ENCODE measurements at regions not wholly inside any gene's neighbourhood (a gene's known extent, or its start where the extent isn't known, plus 50 kb on each side); places are given as distances from the start of the nearest gene placed in this dataset.

GRCh38 chr15:53462651-53463050 is 296.8 kb downstream of the WDR72 start:
- peak; percentile 45 for DNase-seq

GRCh38 chr15:53461677-53462076 is 297.8 kb downstream of the WDR72 start:
- no peak for DNase-seq

GRCh38 chr15:53458736-53459135 is 300.7 kb downstream of the WDR72 start:
- DNase-seq: peak; percentile 73

- peak; percentile 95 for DNase-seq
Observed at GRCh38 chr15:53457479-53457878, 302.0 kb downstream of the WDR72 start.

DNA sequence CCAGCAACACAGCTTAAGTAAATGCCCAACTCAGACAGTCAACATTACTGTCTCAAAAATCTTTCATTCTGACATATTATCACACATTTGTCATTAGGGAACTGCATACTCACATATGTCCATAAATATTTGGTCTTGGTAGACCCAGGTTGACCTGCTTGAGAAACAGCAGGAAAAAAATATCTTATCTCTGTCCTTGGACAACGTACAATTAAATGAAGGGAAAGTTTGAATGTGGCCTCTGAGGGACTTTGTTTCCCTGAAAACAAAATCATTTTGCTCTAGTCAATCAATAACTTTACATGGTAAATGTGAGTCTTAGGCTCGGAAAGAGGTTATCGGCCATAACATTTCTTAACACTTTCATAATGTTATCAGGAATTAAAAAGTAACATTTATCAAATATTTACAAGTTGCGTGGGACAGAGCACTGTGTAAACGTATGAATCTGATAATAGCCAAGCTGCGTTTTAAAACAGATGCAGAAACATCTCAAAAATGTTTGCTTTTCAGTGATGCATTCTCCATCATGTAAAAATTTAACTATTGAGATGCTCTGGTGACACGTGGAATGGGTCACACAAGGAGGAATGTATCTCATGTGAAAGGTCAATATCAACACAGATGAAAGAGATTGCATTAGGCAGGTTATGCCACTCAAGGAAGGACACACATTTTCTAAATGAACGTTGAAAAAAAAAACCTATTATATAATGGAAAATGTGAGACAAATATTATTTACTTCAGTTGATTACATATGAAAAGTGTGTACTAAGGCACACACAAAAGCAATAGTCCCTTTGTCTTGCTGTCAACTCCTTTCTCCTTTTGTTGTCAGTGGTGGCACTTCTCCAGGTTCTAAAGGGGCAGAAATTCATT is 304.4 kb downstream of the WDR72 start:
- DNase-seq: peak; percentile 54

DNA sequence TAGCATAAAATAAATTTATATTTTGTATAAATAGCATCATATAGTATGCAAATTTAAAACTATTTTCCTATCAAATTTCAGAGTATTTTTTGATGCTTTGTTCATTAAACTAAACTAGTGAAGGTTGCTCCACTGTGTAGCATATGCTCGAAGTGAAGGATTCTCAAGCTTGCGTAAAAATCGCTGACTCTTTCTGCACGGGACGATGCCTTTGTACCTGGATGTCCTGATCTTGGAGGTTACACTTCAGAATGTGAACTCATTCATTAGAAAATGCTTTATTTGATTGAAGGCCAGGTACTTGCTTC is 305.0 kb downstream of the WDR72 start:
- no peak for DNase-seq

DNA sequence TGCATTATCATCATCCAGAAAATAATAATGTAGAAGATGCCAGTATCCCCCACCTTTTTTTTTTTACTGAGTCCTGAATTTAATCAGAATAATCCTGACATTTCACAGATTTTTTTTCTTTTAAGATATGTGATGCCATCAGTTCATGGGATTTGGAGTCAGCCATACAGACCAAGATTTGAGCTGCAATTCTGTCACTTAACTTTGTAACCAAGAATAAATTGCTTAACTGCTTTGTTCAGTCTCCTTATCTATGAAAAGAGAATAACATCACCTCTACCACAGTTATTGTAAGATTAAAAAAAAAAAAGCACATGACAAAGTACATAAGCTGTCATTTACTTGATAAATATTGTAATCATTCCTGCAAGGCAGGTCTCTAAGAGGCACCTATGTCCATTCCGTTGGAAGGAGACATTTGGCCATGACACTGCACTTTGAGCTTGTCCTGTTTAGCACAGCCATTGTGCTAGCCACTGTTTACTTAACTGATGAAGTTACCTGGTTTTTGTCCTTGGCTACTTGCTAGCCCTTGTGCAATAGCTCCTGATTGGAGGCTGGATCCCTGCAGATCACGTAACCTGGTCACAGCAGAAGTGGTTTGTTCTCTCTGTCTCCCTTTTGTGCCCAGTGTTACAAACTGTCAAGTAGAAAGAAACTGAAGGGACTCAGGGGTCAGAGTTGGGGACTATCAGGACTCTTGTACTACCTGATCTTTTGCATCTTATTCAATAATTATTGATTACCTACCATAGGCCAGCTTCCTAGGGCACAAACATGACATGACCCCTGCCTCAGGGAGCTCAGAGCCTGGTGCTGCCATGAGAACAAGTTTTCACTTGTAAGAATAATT is 306.0 kb downstream of the WDR72 start:
- DNase-seq: peak; percentile 78

- DNase-seq: peak; percentile 99
Observed at GRCh38 chr15:53448232-53449015, 311.0 kb downstream of the WDR72 start.

DNA sequence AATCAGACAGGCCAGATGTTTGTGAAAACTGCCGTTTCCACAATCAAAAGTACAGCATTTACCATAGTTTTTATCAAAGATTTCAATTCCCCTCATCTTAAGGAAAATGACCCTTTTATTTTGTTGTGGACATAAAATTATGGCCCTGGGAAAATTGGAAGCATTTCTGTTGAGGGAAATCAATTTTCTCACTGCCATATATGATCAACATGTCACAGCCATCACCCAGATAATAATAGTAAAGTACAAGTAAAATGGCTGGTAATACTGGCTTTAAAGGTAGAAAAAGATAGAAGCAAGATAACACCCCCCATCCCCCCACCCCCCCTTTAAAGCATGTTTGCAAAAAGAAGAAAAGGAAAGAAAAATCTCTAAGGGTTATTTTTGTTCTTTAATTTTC is 311.7 kb downstream of the WDR72 start:
- DNase-seq: no peak

- peak; percentile 90 for DNase-seq
Observed at GRCh38 chr15:53447053-53447574, 312.3 kb downstream of the WDR72 start.

GRCh38 chr15:53446376-53446775 is 313.1 kb downstream of the WDR72 start:
- peak; percentile 83 for DNase-seq

GRCh38 chr15:53445531-53445930 is 313.9 kb downstream of the WDR72 start:
- no peak for DNase-seq

DNA sequence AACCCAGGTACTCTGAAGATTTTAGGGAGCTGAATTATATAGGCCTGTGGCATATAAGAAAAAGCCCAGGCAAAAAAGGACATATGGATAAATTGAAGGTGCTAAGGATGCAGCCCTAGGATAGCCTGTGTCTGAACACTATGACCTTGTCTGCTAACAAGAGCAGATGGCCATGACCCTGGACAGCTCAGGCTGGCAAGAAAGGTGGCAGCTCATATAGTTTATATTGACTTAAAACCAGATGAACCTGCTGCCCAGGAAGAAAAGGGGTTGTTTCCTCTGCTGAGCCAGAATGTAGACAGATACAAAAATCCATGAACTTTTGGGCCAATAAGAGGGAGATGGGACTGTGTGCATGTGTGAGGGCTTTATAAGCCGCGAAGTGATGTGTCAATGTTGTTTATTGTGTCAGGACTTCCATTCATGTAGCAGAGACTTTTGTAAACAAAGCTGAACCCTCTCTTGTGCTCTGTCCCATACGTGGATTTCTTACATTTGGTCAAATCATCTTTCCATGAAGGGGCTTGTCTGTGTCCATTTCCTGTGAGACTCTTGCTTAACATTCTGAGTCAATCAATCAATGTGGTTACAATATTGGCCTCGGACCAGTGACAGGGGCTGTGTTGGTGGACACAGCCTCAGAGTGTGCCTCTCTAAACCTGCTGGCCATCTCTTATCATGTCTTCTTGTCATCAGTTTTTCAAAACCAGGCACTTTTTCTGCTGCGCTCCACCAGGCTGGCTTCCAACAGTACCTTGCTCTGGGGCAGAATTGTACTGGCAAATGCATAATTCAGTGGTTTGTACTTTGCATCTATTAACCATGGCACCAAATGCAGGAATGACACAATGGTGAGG is 321.2 kb downstream of the WDR72 start:
- DNase-seq: peak; percentile 61

DNA sequence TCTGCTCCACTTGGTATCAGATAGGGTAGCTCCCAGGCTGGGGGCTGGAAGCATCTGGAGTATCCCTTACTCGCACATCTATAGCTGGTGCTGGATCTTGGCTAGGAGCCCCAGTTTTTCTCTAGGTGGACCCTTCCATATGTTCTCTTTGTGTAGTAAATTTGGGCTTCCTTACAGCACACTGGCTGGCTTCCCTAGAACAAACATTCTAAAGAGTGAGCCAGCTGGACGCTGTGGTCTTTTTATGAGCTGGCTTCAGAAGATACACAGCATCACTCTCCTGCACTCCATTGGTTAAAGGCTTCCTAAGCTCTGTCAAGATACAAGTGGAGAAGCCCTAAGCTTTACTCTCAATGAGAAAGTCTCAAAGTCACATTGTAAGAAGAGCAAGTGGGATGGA is 322.1 kb downstream of the WDR72 start:
- peak; percentile 96 for DNase-seq

GRCh38 chr15:53434174-53434678 is 325.2 kb downstream of the WDR72 start:
- peak; percentile 70 for DNase-seq

DNA sequence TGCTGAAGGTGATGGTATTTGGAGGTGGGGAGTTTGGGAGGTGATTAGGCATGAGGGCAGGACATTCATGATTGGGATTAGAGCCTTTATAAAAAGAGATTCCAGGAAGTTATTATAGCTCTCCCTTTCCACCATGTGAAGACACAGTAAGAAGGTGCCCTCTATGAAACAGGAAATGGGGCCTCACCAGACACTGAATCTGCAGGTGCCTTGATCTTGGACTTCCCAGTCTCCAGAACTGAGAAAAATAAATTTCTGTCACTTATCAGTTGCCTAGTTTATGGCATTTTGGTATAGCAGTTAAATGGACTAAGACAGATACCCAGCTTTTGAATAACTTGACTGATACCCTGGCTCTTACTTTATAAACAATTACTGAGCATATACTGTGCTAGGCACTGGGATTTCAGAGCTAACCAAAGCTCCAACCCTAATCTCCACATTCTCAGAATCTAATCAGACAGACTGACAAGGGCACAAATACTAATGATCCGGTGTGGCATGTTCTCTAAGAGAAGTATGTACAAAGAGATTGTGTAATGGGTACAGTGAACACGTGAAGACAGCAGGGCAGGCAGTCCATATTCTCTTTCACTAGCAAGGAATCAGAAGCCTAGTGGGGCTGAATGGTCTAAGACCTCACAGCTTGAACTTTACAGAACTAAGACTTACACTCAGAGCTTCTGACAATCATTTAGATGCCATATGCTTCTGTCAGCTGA is 343.1 kb downstream of the WDR72 start:
- DNase-seq: no peak

GRCh38 chr15:53414167-53414566 is 345.3 kb downstream of the WDR72 start:
- DNase-seq: peak; percentile 20

GRCh38 chr15:53412542-53412941 is 346.9 kb downstream of the WDR72 start:
- no peak for DNase-seq

DNA sequence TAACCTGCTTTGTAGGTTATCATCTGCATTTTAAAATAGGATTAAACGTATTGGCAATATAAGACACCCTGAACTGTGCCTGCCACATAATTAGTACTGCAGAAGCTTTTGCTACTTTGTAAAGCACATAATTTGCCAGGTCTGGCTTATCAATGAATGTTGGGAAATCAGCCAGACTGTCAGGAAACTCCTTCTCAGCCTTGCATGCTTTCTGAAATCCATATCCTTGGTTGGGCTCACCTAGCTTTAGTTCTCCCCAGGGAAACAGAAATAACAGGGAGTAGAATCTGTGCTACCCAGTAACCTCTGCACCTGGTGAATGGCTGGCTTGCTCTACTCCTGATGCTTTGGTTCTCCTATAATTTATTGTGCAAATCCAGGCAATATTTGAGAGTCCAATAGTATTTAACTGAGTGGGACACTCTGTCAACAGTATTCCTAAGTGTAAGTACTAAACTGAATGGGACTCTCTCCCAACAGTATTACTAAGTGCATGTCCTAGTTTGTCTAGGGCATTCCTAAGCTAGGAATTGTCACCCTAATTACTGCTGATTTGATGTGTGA is 354.5 kb downstream of the WDR72 start:
- DNase-seq: peak; percentile 84

- DNase-seq: peak; percentile 63
Observed at GRCh38 chr15:53401503-53401902, 358.0 kb downstream of the WDR72 start.

GRCh38 chr15:53400986-53401385 is 358.5 kb downstream of the WDR72 start:
- DNase-seq: peak; percentile 91

Data from NCI-H69 (cell line).